GM18505 (cell line): ENCODE measurements at regions not wholly inside any gene's neighbourhood (a gene's known extent, or its start where the extent isn't known, plus 50 kb on each side); places are given as distances from the start of the nearest gene placed in this dataset.
"Not testable (repeated sequence)": the region's sequence is repeated elsewhere in the genome, so short reads cannot be mapped to it uniquely, and the experiment has no call there.

Experiments used
- ATAC-seq: cut with Tn5 transposase; IDR thresholded peaks from one replicate; pipeline ENCODE4 v1.9.1; 2021; ENCODE audit not compliant: unreplicated experiment
- POLR2A ChIP-seq: IDR thresholded peaks from 4 replicates; pipeline ENCODE4 v1.6.1; 2011; ENCODE audit warnings: borderline replicate concordance; ENCODE audit not compliant: insufficient read depth, insufficient read length; ENCODE audit errors: extremely low read depth

DNA sequence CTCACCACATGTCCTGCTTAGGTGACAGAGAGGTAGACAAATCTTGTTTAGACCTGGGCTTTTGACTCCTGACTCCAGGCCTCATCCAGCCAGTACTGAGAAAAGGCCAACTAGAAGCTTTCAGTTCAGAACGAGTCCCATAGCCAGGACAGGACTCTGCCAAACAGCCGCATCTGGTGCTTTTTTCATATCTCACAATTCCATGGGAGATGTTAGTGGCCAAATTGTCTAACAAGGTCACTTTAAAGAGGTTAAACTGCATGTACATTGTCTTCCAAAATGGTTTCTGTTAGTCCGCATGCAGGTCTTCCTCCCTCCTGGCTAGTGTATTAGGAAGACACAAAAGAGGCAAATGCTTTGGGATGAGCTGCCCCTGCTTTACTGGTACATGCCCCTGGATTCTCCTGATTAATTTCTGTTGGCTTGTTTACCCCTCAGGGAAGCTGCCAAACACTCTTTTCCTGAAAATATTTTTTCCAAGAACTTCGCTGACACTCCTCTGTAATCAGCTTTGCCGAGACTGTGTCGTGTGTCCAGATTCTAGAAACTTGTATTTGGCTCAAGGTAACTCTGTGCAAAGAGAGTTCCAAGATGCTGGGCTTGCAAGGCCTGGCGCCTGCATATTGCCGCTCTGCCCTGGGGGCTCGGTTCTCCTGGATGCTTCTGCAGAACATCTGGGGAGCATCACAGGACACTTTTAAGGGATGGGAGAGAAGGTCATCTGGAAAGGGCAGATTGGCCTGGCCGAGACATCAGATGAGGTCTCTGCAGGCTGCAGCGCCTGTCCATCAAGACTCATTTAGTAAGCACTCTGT is 209.2 kb upstream of the APCDD1 start:
- no peak for TF ChIP-seq POLR2A
- ATAC-seq: no peak

DNA sequence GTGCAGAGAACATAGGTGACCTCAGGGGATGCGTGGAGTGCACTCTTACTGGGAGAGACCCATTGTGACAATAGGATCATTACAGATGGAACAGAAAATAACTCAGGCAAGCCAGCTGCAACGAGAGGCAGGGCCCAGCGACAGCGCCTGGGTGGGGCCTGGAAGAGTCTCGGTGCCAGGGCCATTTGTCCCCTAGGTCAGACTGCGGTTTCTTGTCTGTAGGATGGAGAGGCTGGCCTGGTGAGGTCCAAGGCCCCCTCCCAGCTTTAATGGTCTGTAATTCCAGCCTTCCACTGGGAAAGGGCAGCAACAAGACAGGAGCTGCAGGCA is 208.6 kb upstream of the APCDD1 start:
- TF ChIP-seq POLR2A: no peak
- ATAC-seq: no peak

DNA sequence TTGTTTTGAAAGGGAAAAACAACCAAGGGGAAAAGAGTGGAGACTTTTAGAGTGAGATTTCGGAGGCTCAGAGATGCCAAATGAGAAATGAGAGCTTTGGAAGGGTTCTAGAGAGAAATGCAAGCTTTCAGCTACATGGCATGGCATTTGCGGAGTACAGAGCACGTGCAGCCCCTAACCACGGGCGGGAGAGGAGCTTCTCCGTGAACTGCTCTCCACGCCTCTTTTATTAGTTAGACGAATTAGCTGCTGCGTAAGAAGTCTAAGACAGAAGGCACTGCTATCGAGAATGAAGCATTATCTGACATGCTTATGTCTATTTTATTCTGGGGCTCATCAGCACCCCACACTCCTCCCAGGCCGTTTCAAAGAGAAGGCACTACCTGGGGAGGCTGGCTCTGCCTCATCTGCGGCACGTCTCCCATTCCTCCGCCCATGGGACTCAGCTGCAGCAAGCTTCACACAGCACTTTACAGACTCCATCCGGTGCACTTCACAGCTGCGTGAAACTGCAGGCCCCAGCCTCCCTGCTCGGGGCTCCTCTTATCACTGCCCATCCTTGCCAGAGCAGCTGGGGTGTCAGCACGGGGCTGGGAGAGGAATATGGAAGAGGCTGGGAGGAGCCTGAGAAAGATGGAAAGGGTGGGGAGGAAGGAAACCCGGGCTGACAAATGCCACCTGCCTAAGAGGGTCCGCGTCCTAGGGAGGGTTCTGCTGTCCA is 207.3 kb upstream of the APCDD1 start:
- TF ChIP-seq POLR2A: no peak
- no peak for ATAC-seq

DNA sequence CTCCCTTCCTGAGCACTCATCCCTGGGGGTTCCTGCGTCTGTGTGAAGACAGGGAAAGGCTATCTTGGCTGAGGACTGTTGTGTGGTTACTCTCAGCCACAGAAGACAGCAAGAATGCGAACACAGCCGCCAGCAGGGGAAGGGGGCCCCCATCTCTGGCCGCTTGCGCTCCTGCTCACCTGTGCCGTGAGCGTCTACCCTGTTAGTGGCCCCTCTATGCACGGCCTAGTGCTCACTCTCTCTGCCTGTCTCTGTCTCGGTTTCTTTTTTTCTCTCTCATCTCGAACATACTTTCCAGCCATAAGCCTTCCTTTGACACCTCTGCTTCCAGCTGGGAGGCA is 206.7 kb upstream of the APCDD1 start:
- ATAC-seq: no peak

DNA sequence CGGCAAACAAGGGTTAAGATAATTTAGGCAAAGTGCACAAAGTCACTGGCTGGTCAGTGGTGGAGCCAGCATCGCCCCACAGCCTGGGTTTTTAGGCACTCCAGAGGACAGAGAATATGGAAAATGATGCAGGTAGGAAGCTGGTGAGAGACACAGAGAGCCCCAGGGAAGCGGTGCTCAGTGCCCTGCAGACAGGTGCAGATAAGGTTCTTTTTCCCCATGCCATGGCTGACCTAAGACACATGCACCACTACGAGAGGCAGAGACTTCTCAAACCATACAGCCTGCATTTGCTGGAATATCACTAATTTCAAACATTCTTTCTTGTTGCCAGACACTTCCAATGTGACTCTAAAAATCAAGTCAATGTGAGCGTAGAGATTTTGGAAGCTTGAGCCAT is 205.7 kb upstream of the APCDD1 start:
- ATAC-seq: no peak
- TF ChIP-seq POLR2A: no peak

More for the DNA sequence above, 206.7 kb upstream of the APCDD1 start:
- TF ChIP-seq POLR2A: no peak

DNA sequence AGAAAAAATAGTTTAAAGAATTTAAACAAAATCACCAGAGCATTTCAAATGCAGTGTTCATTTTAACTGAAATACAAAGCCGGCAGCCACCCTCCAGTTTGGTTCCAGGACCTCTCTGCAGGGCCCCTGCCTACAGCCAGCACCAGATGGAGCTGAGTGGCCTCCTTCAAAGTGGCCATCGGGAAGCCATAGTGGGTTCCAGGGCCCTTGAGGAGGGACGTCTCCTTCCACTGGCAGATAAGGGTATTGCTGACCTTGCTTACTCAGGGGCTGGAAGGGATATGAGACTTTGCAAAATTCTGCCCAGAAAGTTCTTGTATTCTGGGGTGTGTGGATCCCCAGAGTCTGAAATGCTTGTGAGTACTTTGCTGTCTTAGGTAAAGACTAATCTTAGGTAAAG is 205.2 kb upstream of the APCDD1 start:
- no peak for TF ChIP-seq POLR2A
- ATAC-seq: no peak

DNA sequence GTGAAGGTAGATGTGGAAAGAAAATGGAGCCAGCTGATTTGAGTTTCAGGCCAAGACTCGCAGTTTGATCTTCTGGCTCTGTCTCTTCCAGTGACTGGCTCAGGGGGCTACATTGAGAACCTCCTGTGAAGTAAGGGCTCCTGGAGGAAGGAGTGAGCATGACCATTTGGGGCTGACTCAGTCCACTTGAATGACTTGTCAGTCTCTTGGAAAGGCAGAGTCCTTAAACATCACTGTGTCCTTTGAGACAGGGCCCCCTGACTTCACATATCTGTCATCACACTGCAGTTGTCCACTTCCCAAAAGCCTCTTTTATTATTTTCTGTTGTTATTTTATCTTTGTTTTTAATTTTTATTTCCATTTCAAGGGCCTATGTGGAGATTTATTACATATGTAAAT is 204.6 kb upstream of the APCDD1 start:
- TF ChIP-seq POLR2A: no peak
- no peak for ATAC-seq

DNA sequence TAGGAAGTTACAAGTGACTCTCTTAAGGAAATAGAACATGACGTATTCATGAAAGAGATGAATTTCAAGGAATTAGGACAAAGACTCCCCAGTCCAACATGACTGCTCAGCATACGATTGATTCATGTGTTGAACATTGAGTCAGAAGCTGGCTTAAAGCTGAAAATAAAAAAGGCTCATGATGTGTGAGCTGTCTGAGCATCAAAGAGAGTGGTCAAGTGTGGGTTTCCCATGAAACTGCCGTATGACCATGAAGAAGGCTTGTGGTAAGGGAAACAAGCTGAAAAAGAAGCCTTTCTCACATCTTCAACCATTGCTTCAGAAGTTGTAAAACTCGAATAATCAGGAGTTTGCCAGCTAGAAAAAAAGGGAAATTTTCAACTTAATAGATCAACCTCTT is 201.9 kb upstream of the APCDD1 start:
- no peak for TF ChIP-seq POLR2A
- no peak for ATAC-seq

DNA sequence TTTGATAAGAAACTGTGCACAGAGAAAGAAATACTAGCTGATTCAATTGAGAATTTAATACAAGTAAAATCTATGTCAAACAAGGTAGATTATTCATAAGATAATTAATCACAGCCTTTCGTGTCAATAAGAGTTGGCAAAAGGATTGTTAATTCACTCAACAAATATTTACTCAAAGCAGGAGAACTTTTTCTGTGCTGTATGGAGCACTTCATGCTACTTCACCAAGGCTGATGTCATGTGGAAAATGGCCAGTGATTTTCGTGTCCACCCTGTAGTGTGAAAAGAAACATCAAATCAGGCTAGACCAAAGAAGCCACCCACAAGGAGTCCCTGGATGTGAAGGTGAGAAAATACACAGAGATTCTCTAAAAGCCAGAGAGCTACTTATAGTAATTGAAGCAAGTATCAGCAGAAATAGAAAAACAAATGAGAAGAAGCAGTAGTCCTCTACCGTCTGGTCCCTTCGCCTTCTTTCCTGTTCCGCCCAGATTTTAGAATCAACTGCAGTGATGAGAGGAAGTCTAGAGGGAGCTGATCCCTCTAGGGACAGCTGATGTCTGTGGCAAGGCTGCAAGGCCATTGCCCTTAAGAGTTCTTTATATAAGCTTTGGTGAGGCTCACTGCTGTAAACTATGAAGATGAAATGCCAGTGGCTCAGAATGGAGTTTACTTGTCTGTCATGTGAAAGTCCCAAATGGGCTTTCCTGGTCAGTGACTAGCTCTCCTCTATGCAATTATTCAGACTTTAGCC is 201.3 kb upstream of the APCDD1 start:
- no peak for TF ChIP-seq POLR2A
- ATAC-seq: no peak

DNA sequence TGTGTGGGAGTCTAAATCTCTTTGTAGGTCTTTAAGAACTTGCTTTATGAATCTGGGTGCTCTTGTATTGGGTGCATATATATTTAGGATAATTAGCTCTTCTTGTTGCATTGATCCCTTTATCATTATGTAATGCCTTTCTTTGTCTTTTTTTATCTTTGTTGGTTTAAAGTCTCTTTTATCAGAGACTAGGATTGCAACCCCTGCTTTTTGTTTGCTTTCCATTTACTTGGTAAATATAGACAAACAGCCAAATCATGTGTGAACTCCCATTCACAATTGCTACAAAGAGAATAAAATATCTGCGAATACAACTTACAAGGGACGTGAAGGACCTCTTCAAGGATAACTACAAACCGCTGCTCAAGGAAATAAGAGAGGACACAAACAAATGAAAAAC is 198.2 kb upstream of the APCDD1 start:
- not testable (repeated sequence) for ATAC-seq

DNA sequence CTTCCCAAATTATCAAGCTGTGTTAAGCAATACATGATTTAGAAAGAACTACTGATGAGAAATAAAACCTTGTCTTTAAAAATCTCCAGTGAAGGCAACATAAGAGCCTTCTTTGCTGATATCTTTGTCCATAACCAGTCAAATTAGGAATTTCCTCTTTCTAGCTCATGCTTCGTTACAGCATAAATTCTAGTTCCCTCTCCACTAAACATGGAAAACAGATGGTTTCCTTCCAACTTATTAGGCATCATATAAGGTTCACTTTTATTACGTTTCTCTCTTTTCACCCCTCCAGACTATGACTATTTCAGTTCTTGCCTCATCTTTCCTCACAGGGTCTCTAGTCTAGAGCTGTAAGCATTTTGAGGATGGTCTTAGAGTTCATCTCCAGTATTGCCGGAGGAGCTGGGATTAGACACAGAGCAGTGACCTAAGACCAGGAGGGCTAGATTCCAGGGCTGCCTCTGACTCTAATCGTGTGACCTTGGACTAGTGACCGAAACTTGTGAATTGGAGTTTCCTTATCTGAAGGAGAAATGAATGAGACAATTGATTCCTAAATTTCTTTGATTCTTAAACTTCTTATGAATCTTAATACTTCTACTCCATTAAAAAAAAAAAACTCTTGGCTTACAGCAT is 195.5 kb upstream of the APCDD1 start:
- ATAC-seq: no peak
- TF ChIP-seq POLR2A: no peak

DNA sequence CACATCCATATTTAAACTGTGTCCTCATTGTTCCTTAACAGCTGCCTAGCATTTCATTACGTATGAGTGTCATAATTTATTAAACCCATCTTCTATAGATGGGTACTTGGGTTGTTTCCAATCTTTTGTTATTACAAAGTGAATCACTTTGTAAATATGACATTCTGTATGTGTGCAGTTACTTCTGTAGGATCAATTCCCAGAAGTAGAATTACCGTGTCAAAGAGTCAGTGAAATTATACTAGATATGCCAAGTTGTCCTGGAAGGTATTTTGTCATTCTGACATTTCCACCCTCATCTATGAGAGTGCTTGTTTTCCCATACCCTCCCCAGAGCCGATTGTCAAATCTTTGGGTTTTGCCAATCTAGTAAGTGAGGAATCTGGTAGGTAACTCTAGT is 194.5 kb upstream of the APCDD1 start:
- no peak for ATAC-seq

DNA sequence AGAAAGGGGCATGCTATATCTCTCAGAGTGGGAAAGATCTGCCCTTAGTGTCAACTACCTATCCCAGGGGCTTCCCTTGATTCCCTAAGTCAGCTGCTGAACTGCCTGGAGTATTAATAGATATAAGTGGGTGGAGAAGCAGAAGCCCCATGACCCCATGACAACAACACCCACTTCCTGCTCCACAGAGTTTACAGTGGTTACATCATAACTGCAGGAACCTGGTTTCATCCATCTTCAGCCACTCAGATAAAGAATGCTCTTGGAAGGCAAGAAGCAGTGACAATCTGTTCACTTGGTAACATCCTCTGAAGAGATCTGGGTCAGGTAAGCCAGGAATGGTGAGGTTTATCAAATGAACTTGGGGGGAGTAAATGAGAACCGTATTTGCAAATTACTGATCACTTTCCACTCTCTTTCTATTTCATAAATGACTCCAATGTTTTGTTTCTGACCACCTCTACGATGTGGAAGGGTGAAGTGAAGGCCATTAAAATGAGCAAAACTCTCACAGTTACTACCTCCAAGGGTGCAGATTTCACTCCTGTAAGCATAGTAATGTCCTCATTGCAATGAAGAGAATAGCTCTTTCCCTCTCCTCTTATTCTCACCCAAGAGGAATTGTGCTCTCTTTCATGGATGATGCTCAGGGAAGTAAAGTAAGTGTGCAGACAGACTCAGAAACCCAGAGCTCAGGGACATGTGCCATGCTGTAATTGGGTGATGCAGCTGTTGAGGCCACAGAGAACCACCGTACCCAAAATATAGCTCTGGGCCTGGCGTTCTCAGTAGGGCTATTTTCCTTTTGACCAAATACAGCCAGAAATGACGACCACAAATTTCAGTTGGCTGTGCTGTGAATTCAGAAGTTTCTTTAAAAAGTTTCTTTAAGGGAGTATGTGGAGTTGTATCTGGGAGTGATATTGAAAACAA is 192.8 kb upstream of the APCDD1 start:
- ATAC-seq: no peak
- TF ChIP-seq POLR2A: no peak

More for the DNA sequence above, 194.5 kb upstream of the APCDD1 start:
- TF ChIP-seq POLR2A: no peak

DNA sequence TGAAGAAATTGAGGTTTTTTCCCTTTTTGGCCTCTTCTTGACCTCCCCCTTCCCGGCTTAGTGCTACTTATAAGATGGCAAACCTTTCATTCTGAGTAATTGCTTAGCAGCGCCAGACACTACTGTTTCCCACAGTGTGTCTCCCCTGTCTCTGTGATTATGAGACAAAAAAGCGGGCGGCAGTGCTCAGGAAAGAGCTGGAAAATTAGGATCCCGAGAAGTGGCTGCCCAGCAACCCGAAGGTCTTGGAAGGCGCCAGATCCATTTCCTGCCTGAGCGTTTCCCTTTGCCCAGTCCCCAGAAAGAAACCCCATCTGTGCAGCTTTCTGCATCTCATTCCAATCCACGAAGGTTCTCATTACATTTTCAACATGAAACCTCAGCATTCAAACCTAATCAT is 191.9 kb upstream of the APCDD1 start:
- ATAC-seq: no peak
- no peak for TF ChIP-seq POLR2A
